DND-41 (cell line): ENCODE measurements at regions not wholly inside any gene's neighbourhood (a gene's known extent, or its start where the extent isn't known, plus 50 kb on each side); places are given as distances from the start of the nearest gene placed in this dataset.

Source experiments
- CTCF ChIP-seq: IDR thresholded peaks from 2 replicates; pipeline ENCODE4 v1.5.1; 2012; ENCODE audit warnings: borderline replicate concordance, low read length, moderate library complexity, mild to moderate bottlenecking; ENCODE audit not compliant: poor library complexity, severe bottlenecking; ENCODE audit errors: extremely low read depth
- EZH2 ChIP-seq: IDR thresholded peaks from 3 replicates; pipeline ENCODE4 v1.6.1; 2012; ENCODE audit warnings: borderline replicate concordance, low read depth, mild to moderate bottlenecking, moderate library complexity, low read length, inconsistent platforms; ENCODE audit not compliant: severe bottlenecking

- TF ChIP-seq CTCF (no peak), EZH2 (no peak)
These were observed 55.8 kb upstream of the WASF3 start for GRCh38 chr13:26501641-26502040.
